ENCODE measurements at regions not wholly inside any gene's neighbourhood (a gene's known extent, or its start where the extent isn't known, plus 50 kb on each side); places are given as distances from the start of the nearest gene placed in this dataset.

GRCh38 chr4:41806807-41807206 lies 58.3 kb upstream of the PHOX2B start:
- no peak for TF ChIP-seq CTCF (IDR thresholded peaks at IDR 0.05)
- TF ChIP-seq POLR2A (IDR thresholded peaks at IDR 0.05): no peak
